IMR-90 (cell line): ENCODE measurements at regions not wholly inside any gene's neighbourhood (a gene's known extent, or its start where the extent isn't known, plus 50 kb on each side); places are given as distances from the start of the nearest gene placed in this dataset.
A peak's percentile ranks its signal among the peaks of the same experiment; 100 is the strongest.

Source experiments
- ATAC-seq: fragments of 200-7000 bp; cut with Tn5 transposase; 2 replicates; pipeline ENCODE4 v1.9.1; 2020; ENCODE audit warnings: low read depth, mild to moderate bottlenecking, moderate library complexity
- BruUV-seq: library from RNA; stranded (reverse); fragments of 400-500 nt; replicated peaks from 2 replicates; lab custom pipeline; 2021; lab: Mats Ljungman, UMichigan
- CTCF ChIA-PET: fragments of 300-600 bp; formaldehyde crosslinking; extraction: SDS; loops from one replicate; lab custom pipeline; 2021; ENCODE audit warnings: antibody characterized with exemption; lab: Yijun Ruan, JAX
- POLR2A ChIA-PET: fragments of 300-600 bp; sonication (Branson Sonifier 250); formaldehyde crosslinking; loops from one replicate; lab custom pipeline; 2022; ENCODE audit warnings: antibody characterized with exemption; ENCODE audit not compliant: unreplicated experiment; lab: Charles Lee
- DNase-seq: peaks from one replicate; pipeline ENCODE4 v3.0.0; 2013
- H2AFZ ChIP-seq: replicated peaks from 2 replicates; pipeline ENCODE3; 2013; ENCODE audit warnings: low read length, mild to moderate bottlenecking; ENCODE audit not compliant: poor library complexity
- H2AK5ac ChIP-seq: 2 replicates; pipeline ENCODE4 v1.6.1; 2013; ENCODE audit warnings: low read depth, low read length, inconsistent platforms
- H2AK9ac ChIP-seq: replicated peaks from 2 replicates; pipeline ENCODE3; 2013; ENCODE audit warnings: mild to moderate bottlenecking, low read depth, low read length, moderate library complexity; ENCODE audit not compliant: poor library complexity
- H2BK120ac ChIP-seq: 2 replicates; pipeline ENCODE4 v1.6.1; 2013; ENCODE audit warnings: low read depth, low read length, inconsistent platforms
- H2BK15ac ChIP-seq: 3 replicates; pipeline ENCODE4 v1.6.1; 2013; ENCODE audit warnings: low read depth, low read length, inconsistent platforms
- H2BK20ac ChIP-seq: 2 replicates; pipeline ENCODE4 v1.6.1; 2013; ENCODE audit warnings: low read depth, mild to moderate bottlenecking, inconsistent platforms, low read length, moderate library complexity
- H2BK5ac ChIP-seq: 2 replicates; pipeline ENCODE4 v1.6.1; 2013; ENCODE audit warnings: mild to moderate bottlenecking, low read depth, low read length, inconsistent platforms; ENCODE audit not compliant: poor library complexity, severe bottlenecking
- H3K14ac ChIP-seq: replicated peaks from 2 replicates; pipeline ENCODE4 v1.6.1; 2013; ENCODE audit warnings: low read depth, low read length, inconsistent platforms
- H3K18ac ChIP-seq: 2 replicates; pipeline ENCODE4 v1.6.1; 2013; ENCODE audit warnings: low read depth, low read length, control low read depth
- H3K23ac ChIP-seq: 2 replicates; pipeline ENCODE4 v1.6.1; 2013; ENCODE audit warnings: low read depth, low read length, inconsistent platforms
- H3K27ac ChIP-seq: 2 replicates; pipeline ENCODE4 v1.5.1; 2013; ENCODE audit warnings: mild to moderate bottlenecking, control low read depth, low read length; ENCODE audit not compliant: insufficient read depth
- H3K27me3 ChIP-seq: 2 replicates; pipeline ENCODE4 v1.6.1; 2013; ENCODE audit warnings: low read length; ENCODE audit not compliant: control insufficient read depth, insufficient read depth
- H3K36me3 ChIP-seq: 2 replicates; pipeline ENCODE4 v1.6.1; 2013; ENCODE audit warnings: low read length, mixed read lengths; ENCODE audit not compliant: control insufficient read depth, insufficient read depth
- H3K4ac ChIP-seq: 2 replicates; pipeline ENCODE4 v1.6.1; 2013; ENCODE audit warnings: low read depth, low read length, inconsistent platforms
- H3K4me1 ChIP-seq: 2 replicates; pipeline ENCODE4 v1.6.1; 2013; ENCODE audit warnings: low read length, mixed read lengths; ENCODE audit not compliant: control insufficient read depth, insufficient read depth
- H3K4me2 ChIP-seq: 2 replicates; pipeline ENCODE4 v1.6.1; 2013; ENCODE audit warnings: low read depth, mild to moderate bottlenecking, control low read depth, low read length, moderate library complexity
- H3K4me3 ChIP-seq: 2 replicates; pipeline ENCODE4 v1.5.1; 2013; ENCODE audit warnings: low read depth, mild to moderate bottlenecking, control low read depth, low read length, moderate library complexity; ENCODE audit not compliant: insufficient read depth
- H3K56ac ChIP-seq: 2 replicates; pipeline ENCODE4 v1.6.1; 2013; ENCODE audit warnings: low read length, inconsistent platforms; ENCODE audit not compliant: insufficient read depth; ENCODE audit errors: extremely low read depth
- H3K79me1 ChIP-seq, 2 experiments: 2 replicates each; pipeline ENCODE4 v1.6.1; 2013; ENCODE audit warnings: low read length in 2 of 2, inconsistent platforms in 1 of 2, low read depth in 1 of 2
- H3K9ac ChIP-seq: 2 replicates; pipeline ENCODE4 v1.6.1; 2013; ENCODE audit warnings: low read depth, low read length, control low read depth
- H3K9me1 ChIP-seq: 2 replicates; pipeline ENCODE4 v1.6.1; 2013; ENCODE audit warnings: low read length, inconsistent platforms; ENCODE audit not compliant: insufficient read depth
- H3K9me3 ChIP-seq: 2 replicates; pipeline ENCODE4 v1.6.1; 2013; ENCODE audit warnings: low read length; ENCODE audit not compliant: control insufficient read depth, insufficient read depth
- H4K20me1 ChIP-seq: 2 replicates; pipeline ENCODE4 v1.6.1; 2013; ENCODE audit warnings: low read length, inconsistent platforms; ENCODE audit not compliant: insufficient read depth
- H4K5ac ChIP-seq: 2 replicates; pipeline ENCODE4 v1.6.1; 2013; ENCODE audit warnings: mild to moderate bottlenecking, low read depth, low read length, control low read depth
- H4K8ac ChIP-seq, 2 experiments: 2 replicates each; pipeline ENCODE4 v1.6.1; 2013; ENCODE audit warnings: low read depth in 2 of 2, low read length in 2 of 2, control low read depth in 1 of 2, inconsistent platforms in 1 of 2
- H4K91ac ChIP-seq: 2 replicates; pipeline ENCODE4 v1.6.1; 2013; ENCODE audit warnings: low read depth, low read length, inconsistent platforms; ENCODE audit not compliant: insufficient read depth
- CEBPB ChIP-seq: IDR thresholded peaks from 2 replicates; pipeline ENCODE4 v1.6.1; 2012; ENCODE audit warnings: low read depth, low read length, improper control_type of control experiment
- CHD1 ChIP-seq: IDR thresholded peaks from 2 replicates; pipeline ENCODE4 v1.6.1; 2012; ENCODE audit warnings: low read depth, low read length, improper control_type of control experiment
- ELK1 ChIP-seq: fragments of 150-350 bp; IDR thresholded peaks from 2 replicates; pipeline ENCODE4 v1.6.1; 2016; ENCODE audit warnings: low read depth, mild to moderate bottlenecking, low read length, moderate library complexity, borderline replicate concordance
- MAFK ChIP-seq: IDR thresholded peaks from 2 replicates; pipeline ENCODE4 v1.6.1; 2012; ENCODE audit warnings: low read depth, low read length, improper control_type of control experiment
- MXI1 ChIP-seq: IDR thresholded peaks from 2 replicates; pipeline ENCODE4 v1.6.1; 2012; ENCODE audit warnings: low read depth, mild to moderate bottlenecking, low read length, moderate library complexity, borderline replicate concordance
- NFE2L2 ChIP-seq: fragments of 150-350 bp; IDR thresholded peaks from 2 replicates; pipeline ENCODE4 v1.6.1; 2016; ENCODE audit warnings: low read depth, mild to moderate bottlenecking, low read length
- POLR2A ChIP-seq: IDR thresholded peaks from 2 replicates; pipeline ENCODE4 v1.6.1; 2012; ENCODE audit warnings: mild to moderate bottlenecking, low read depth, low read length
- RAD21 ChIP-seq: IDR thresholded peaks from 2 replicates; pipeline ENCODE4 v1.6.1; 2012; ENCODE audit warnings: low read length, improper control_type of control experiment
- RFX5 ChIP-seq: IDR thresholded peaks from 2 replicates; pipeline ENCODE4 v1.8.0; 2012; ENCODE audit warnings: low read depth, mild to moderate bottlenecking, low read length, moderate library complexity
- SMC3 ChIP-seq: fragments of 150-350 bp; IDR thresholded peaks from 2 replicates; pipeline ENCODE4 v1.6.1; 2016; ENCODE audit warnings: low read depth, mild to moderate bottlenecking, antibody characterized with exemption, low read length, moderate library complexity
- USF2 ChIP-seq: fragments of 150-350 bp; IDR thresholded peaks from 2 replicates; pipeline ENCODE4 v1.6.1; 2017; ENCODE audit warnings: mild to moderate bottlenecking, antibody characterized with exemption, low read length, low read depth
- WGBS, 2 experiments: methylation state at CpG; one replicate each; pipeline versions ENCODE4 v1.1.5 to v1.1.7; 2013; ENCODE audit warnings: missing lambda C conversion rate in 2 of 2; ENCODE audit not compliant: insufficient read length in 1 of 2; ENCODE audit errors: extremely low coverage in 2 of 2; 5-methylcytosine and 5-hydroxymethylcytosine counted together
- dilution Hi-C: fragments of 300-500 bp; cut with HindIII; formaldehyde crosslinking; loops from one replicate; pipeline ENCODE4 v1.14.3; 2018; ENCODE audit warnings: low sequenced_read_pairs; ENCODE audit not compliant: unreplicated experiment
- in situ Hi-C: fragments of 300-500 bp; cut with MboI; formaldehyde crosslinking; loops from 3 replicates; pipeline ENCODE4 v1.14.3; 2019; ENCODE audit warnings: low sequenced_read_pairs, inconsistent platforms, mixed read lengths
- intact Hi-C: fragments of 100-400 bp; cut with micrococcal nuclease; formaldehyde crosslinking; loops from 2 replicates; pipeline ENCODE4 v1.10.0; 2022

- TF ChIP-seq MXI1 (no peak), CHD1 (no peak)
These were observed 217.0 kb downstream of the C1D start (continued) for GRCh38 chr2:67845621-67846369.

GRCh38 chr2:67846370-67847070, 216.3 kb downstream of the C1D start:
- intact Hi-C loops (loop anchor here (1.0 to 10.0 kb wide), 4 partner anchors 185 to 1832 kb away; no protein-coding TSS in a partner anchor), in situ Hi-C loops (loop anchor here (5.0 to 25.0 kb wide), 5 partner anchors 178 to 1414 kb away; no protein-coding TSS in a partner anchor), dilution Hi-C loops (no loop called here)
- peak overlapping the region; percentile 54; the same call in 1 of the 2 replicates for H3K4ac ChIP-seq
- 0 out of 3 replicates have a peak overlapping the region, but pooled peaks have one; percentile 47 for H2BK15ac ChIP-seq
- H2AFZ ChIP-seq: peak overlapping the region; percentile 89
- no TSS peak for BruUV-seq
- H3K4me2 ChIP-seq: peak overlapping the region; percentile 15
- no peaks in the 10 kb centered on the region for H3K27me3 ChIP-seq
- no peak overlapping the region for H2AK5ac ChIP-seq
- H4K20me1 ChIP-seq: no peaks in the 10 kb centered on the region
- peaks cover 6% of the 10 kb centered on the region for H3K4me1 ChIP-seq
- peak overlapping the region; percentile 12 to 60; a peak in 1 of 4 replicates for H4K8ac ChIP-seq
- no peaks in the 10 kb centered on the region for H3K36me3 ChIP-seq
- no peak overlapping the region for H3K9ac ChIP-seq
- H2AK9ac ChIP-seq: no peak overlapping the region
- CTCF ChIA-PET: interaction anchor here (0.6 to 1.9 kb wide), 9 partner anchors 14 to 631 kb away, joined by 3 to 9 read pairs (median 3); no protein-coding TSS in a partner anchor
- DNase-seq: peak; percentile 98
- peak overlapping the region; percentile 75; the same call in 1 of the 2 replicates for H2BK120ac ChIP-seq
- H4K91ac ChIP-seq: peak overlapping the region; percentile 34
- H3K9me1 ChIP-seq: peaks cover 5% of the 10 kb centered on the region; the same call in 1 of the 2 replicates
- H3K27ac ChIP-seq: no peak overlapping the region
- 0% methylated on average over 1 of the region's 16 CpGs; no CpG with 5 or more reads in 1 of the 2 experiments for WGBS, 2 experiments
- H3K79me1 ChIP-seq: no peaks in the 10 kb centered on the region
- peak; percentile 87 for ATAC-seq
- no peak overlapping the region for H3K23ac ChIP-seq
- no peak overlapping the region for H2BK5ac ChIP-seq
- no peak overlapping the region for H4K5ac ChIP-seq
- no peak overlapping the region for H3K4me3 ChIP-seq
- peak overlapping the region; percentile 50; the same call in 1 of the 2 replicates for H2BK20ac ChIP-seq
- H3K9me3 ChIP-seq: no peaks in the 10 kb centered on the region
- H3K14ac ChIP-seq: no peak overlapping the region
- H3K18ac ChIP-seq: peak overlapping the region; percentile 29; the same call in 1 of the 2 replicates
- POLR2A ChIA-PET: no interaction called here
- no peak overlapping the region for H3K56ac ChIP-seq
- TF ChIP-seq SMC3 (peak; percentile 49), CHD1 (no peak), POLR2A (no peak), MAFK (no peak), CEBPB (peak; percentile 98), RAD21 (peak; percentile 74), USF2 (no peak), MXI1 (0 out of 2 replicates have a peak, but pooled peaks have one; percentile 25), RFX5 (no peak), ELK1 (no peak), NFE2L2 (no peak)
